ENCODE measurements at regions not wholly inside any gene's neighbourhood (a gene's known extent, or its start where the extent isn't known, plus 50 kb on each side); places are given as distances from the start of the nearest gene placed in this dataset.

GRCh38 chr4:171519457-171519856 lies 293.7 kb upstream of the GALNTL6 start:
- FAIRE-seq: no peak
- Histone ChIP-seq H3K9ac (ENCODE audit: control insufficient read depth, extremely low read depth, insufficient read depth, low read length) (no peak overlapping the region), H3K4me3 (ENCODE audit: control insufficient read depth in 2 of 3, extremely low read depth in 1 of 3, insufficient read depth in 2 of 3, low read depth in 1 of 3, low read length in 3 of 3) (no peak overlapping the region), H3K4me2 (ENCODE audit: control insufficient read depth, extremely low read depth, insufficient read depth, low read depth, low read length) (no peak overlapping the region), H2AFZ (ENCODE audit: control insufficient read depth, low read length) (no peak overlapping the region), H3K4me1 (ENCODE audit: control insufficient read depth, extremely low read depth, insufficient read depth, low read length) (no peaks in the 10 kb centered on the region), H3K79me2 (ENCODE audit: control insufficient read depth, insufficient read depth, low read length) (no peaks in the 10 kb centered on the region), H3K9me3 (ENCODE audit: control insufficient read depth, low read depth, low read length) (peaks cover 1% of the 10 kb centered on the region), H3K9me1 (ENCODE audit: control insufficient read depth, extremely low read depth, insufficient read depth, low read length) (no peaks in the 10 kb centered on the region), H4K20me1 (ENCODE audit: control insufficient read depth, extremely low read depth, insufficient read depth, low read length) (no peaks in the 10 kb centered on the region), H3K27me3 (ENCODE audit: control insufficient read depth, extremely low read depth, insufficient read depth, low read length) (no peaks in the 10 kb centered on the region), H3K36me3 (ENCODE audit: control insufficient read depth in 2 of 2, extremely low read depth in 1 of 2, insufficient read depth in 2 of 2, low read length in 2 of 2) (no peaks in the 10 kb centered on the region), H3K27ac (ENCODE audit: control insufficient read depth, insufficient read depth, low read length) (no peak overlapping the region)
- TF ChIP-seq EZH2 (IDR thresholded peaks at IDR 0.05; ENCODE audit: low read length): no peak
- no peak for TF ChIP-seq CTCF (optimal IDR thresholded peaks at IDR 0.05 in 1 of 3, IDR thresholded peaks at IDR 0.05 in 1 of 3, conservative IDR thresholded peaks at IDR 0.05 in 1 of 3; ENCODE audit: extremely low read depth in 1 of 3, insufficient read depth in 2 of 3, low read length in 3 of 3)
- no peak for DNase-seq (ENCODE audit: low read depth, low spot score)
- dilution Hi-C loops (cut with MboI; ENCODE audit: extremely low pct_ligation_motif_present, low sequenced_read_pairs): no loop called here

- Histone ChIP-seq H3K4me3 (ENCODE audit: control insufficient read depth in 2 of 3, extremely low read depth in 1 of 3, insufficient read depth in 2 of 3, low read depth in 1 of 3, low read length in 3 of 3) (no peak overlapping the region), H4K20me1 (ENCODE audit: control insufficient read depth, extremely low read depth, insufficient read depth, low read length) (no peaks in the 10 kb centered on the region), H3K27ac (ENCODE audit: control insufficient read depth, insufficient read depth, low read length) (no peak overlapping the region), H2AFZ (ENCODE audit: control insufficient read depth, low read length) (no peak overlapping the region), H3K79me2 (ENCODE audit: control insufficient read depth, insufficient read depth, low read length) (no peaks in the 10 kb centered on the region), H3K4me1 (ENCODE audit: control insufficient read depth, extremely low read depth, insufficient read depth, low read length) (no peaks in the 10 kb centered on the region), H3K9me3 (ENCODE audit: control insufficient read depth, low read depth, low read length) (peaks cover 1% of the 10 kb centered on the region), H3K4me2 (ENCODE audit: control insufficient read depth, extremely low read depth, insufficient read depth, low read depth, low read length) (no peak overlapping the region), H3K27me3 (ENCODE audit: control insufficient read depth, extremely low read depth, insufficient read depth, low read length) (no peaks in the 10 kb centered on the region), H3K9ac (ENCODE audit: control insufficient read depth, extremely low read depth, insufficient read depth, low read length) (no peak overlapping the region), H3K9me1 (ENCODE audit: control insufficient read depth, extremely low read depth, insufficient read depth, low read length) (no peaks in the 10 kb centered on the region), H3K36me3 (ENCODE audit: control insufficient read depth in 2 of 2, extremely low read depth in 1 of 2, insufficient read depth in 2 of 2, low read length in 2 of 2) (no peaks in the 10 kb centered on the region)
- DNase-seq (ENCODE audit: low read depth, low spot score) (no peak), FAIRE-seq (no peak)
- TF ChIP-seq CTCF (optimal IDR thresholded peaks at IDR 0.05 in 1 of 3, IDR thresholded peaks at IDR 0.05 in 1 of 3, conservative IDR thresholded peaks at IDR 0.05 in 1 of 3; ENCODE audit: extremely low read depth in 1 of 3, insufficient read depth in 2 of 3, low read length in 3 of 3) (no peak), EZH2 (IDR thresholded peaks at IDR 0.05; ENCODE audit: low read length) (no peak)
- dilution Hi-C loops (cut with MboI; ENCODE audit: extremely low pct_ligation_motif_present, low sequenced_read_pairs): no loop called here
These were observed 295.3 kb upstream of the GALNTL6 start for GRCh38 chr4:171517883-171518282.
